ENCODE measurements at regions not wholly inside any gene's neighbourhood (a gene's known extent, or its start where the extent isn't known, plus 50 kb on each side); places are given as distances from the start of the nearest gene placed in this dataset.

GRCh38 chr3:59563966-59564365, 514.1 kb upstream of the CFAP20DC start:
- no peak for TF ChIP-seq TAF1 (IDR thresholded peaks at IDR 0.05; ENCODE audit: low read depth, low read length)
- no peak for TF ChIP-seq POLR2A (IDR thresholded peaks at IDR 0.05; ENCODE audit: low read depth, low read length)
- TF ChIP-seq POLR2AphosphoS5 (IDR thresholded peaks at IDR 0.05; ENCODE audit: low read depth, low read length), result no peak

All from GM12891 (cell line).